Osteocyte (in vitro differentiated cells): ENCODE measurements at regions not wholly inside any gene's neighbourhood (a gene's known extent, or its start where the extent isn't known, plus 50 kb on each side); places are given as distances from the start of the nearest gene placed in this dataset.

ENCODE experiments used
- DNase-seq: peaks from one replicate; pipeline ENCODE4 v3.0.0; 2021; ENCODE audit warnings: mixed read lengths; ENCODE audit not compliant: unreplicated experiment; ENCODE audit errors: extremely low spot score
- H3K27ac Mint-ChIP-seq: one replicate; pipeline ENCODE4 v1.8.0; 2021; ENCODE audit warnings: mild to moderate bottlenecking, mixed read lengths; ENCODE audit not compliant: unreplicated experiment
- H3K27me3 Mint-ChIP-seq: one replicate; pipeline ENCODE4 v1.8.0; 2021; ENCODE audit warnings: mixed read lengths; ENCODE audit not compliant: unreplicated experiment
- H3K36me3 Mint-ChIP-seq: one replicate; pipeline ENCODE4 v1.8.0; 2021; ENCODE audit warnings: mixed read lengths; ENCODE audit not compliant: unreplicated experiment
- H3K4me1 Mint-ChIP-seq: one replicate; pipeline ENCODE4 v1.8.0; 2021; ENCODE audit warnings: mixed read lengths; ENCODE audit not compliant: unreplicated experiment
- H3K4me3 Mint-ChIP-seq: one replicate; pipeline ENCODE4 v1.8.0; 2021; ENCODE audit warnings: mild to moderate bottlenecking, moderate library complexity, mixed read lengths; ENCODE audit not compliant: unreplicated experiment
- H3K9me3 Mint-ChIP-seq: one replicate; pipeline ENCODE4 v1.8.0; 2021; ENCODE audit warnings: mixed read lengths; ENCODE audit not compliant: unreplicated experiment
- TF ChIP-seq, protein P1 (sequence below): fragments of 200-600 bp; sonication (generic); IDR thresholded peaks from 2 replicates; pipeline ENCODE4 v1.5.0; 2021; ENCODE audit warnings: antibody characterized with exemption, mild to moderate bottlenecking, moderate library complexity

DNA sequence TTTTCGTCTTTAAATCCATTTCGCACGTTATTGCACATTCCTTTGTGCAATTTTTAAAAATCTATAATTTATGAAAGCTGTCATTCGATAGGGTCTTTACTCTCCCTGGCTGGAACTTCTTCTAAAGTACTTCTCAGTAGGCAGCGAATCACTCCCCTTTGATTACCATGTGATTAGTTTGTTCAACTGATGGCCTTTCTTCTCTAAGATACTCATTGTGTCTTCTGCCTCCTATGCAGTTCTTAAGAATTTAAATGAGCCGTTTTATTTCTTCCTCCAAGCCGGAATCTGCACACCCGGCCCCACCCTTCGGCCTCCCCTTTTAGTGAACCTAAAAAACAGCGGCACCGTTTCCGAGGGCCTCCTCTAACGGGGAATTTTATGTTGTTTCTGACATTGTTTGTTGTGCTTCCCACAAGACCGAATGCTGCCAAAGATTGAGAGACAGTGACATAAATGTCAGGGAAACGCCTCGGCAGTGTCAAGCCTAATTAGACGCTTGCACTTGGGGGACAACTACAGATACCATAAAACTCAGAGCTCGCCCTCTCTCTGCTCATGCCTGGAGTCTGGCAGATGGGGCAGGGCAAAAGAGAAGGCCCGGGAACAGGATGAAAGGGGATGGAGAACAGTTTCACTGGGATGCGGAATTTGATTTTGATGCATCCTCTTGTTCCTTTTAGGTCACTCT, 255.3 kb downstream of the BCL11A start:
- Mint-ChIP-seq H3K36me3 (no peaks in the 10 kb centered on the region), H3K27ac (no peak overlapping the region), H3K4me1 (no peaks in the 10 kb centered on the region), H3K27me3 (peaks cover 8% of the 10 kb centered on the region), H3K9me3 (no peaks in the 10 kb centered on the region), H3K4me3 (no peak overlapping the region)
- TF ChIP-seq, protein P1, sequence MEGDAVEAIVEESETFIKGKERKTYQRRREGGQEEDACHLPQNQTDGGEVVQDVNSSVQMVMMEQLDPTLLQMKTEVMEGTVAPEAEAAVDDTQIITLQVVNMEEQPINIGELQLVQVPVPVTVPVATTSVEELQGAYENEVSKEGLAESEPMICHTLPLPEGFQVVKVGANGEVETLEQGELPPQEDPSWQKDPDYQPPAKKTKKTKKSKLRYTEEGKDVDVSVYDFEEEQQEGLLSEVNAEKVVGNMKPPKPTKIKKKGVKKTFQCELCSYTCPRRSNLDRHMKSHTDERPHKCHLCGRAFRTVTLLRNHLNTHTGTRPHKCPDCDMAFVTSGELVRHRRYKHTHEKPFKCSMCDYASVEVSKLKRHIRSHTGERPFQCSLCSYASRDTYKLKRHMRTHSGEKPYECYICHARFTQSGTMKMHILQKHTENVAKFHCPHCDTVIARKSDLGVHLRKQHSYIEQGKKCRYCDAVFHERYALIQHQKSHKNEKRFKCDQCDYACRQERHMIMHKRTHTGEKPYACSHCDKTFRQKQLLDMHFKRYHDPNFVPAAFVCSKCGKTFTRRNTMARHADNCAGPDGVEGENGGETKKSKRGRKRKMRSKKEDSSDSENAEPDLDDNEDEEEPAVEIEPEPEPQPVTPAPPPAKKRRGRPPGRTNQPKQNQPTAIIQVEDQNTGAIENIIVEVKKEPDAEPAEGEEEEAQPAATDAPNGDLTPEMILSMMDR = no peak
- DNase-seq = no peak

DNA sequence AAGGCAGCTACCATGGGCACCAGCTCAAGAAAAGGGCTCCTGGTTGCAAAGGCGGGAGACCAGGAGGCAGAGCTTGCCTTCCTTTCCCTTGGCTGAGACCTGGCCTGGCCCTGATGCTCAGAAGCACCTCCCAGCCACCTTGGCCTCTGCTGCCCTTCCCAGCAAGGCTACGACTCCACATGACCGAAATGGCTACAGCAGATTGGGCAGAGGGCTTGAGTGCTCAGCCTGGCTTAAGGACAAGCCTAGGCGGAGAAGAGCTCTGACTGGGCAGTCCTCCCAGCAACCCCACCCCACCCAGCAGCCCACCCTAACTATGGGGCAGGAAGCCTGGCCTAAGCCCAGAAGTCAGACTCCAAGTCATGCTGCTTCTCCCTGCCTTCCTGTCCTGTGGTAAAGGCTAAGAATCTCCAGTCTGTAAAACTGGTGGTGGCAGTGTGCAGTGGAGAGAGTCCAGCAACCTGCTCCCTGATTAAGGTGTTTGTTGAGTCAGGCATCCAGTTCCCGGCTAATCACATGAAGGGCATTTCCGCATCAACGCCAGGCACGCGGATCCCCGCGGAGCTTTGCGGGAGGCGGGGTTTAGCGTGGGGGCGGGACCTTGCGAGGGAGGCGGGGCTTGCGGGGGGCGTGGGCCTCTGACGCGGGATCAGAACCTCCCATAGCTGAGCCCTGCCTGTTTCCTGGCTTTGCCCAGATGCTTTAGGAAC, 256.0 kb downstream of the BCL11A start:
- no peak overlapping the region for H3K27ac Mint-ChIP-seq
- DNase-seq = no peak
- H3K9me3 Mint-ChIP-seq = no peaks in the 10 kb centered on the region
- H3K4me3 Mint-ChIP-seq = no peak overlapping the region
- no peaks in the 10 kb centered on the region for H3K4me1 Mint-ChIP-seq
- no peaks in the 10 kb centered on the region for H3K36me3 Mint-ChIP-seq
- TF ChIP-seq, protein P1 = no peak
- H3K27me3 Mint-ChIP-seq = peaks cover 7% of the 10 kb centered on the region

DNA sequence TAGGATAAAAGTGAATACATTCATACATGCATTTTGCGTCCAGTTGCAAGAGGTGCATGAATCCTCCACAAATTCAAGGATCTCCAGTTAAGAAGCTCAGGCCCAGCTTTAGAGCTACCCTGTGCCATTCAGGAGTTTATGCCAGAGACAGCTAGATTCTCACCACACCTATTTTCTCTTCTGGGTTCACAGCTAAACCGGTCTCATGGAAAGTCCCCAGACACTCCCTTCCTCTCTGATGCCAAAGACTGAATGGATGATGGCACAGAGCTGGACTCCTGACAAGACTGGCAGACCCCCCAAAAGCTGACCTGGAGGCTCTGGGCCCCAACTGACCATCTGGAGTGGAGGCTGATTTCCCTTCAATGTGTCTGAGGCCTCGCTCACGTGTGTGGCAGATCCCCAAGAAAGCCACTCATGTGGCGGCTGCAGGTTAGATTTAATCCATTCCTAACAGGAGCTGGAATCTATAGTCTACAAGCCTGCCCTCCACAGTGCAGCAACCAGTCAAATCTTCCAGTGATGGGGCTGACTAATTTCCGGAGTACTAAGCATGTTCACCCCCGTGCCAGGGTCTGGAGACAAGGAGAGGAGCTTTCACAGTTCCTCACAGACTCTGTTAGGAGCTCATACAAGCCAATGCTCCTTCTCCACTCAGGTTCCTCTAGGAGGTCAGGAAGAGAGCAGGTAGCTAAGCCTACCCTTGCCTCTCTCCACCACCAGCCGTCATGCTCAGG, 257.1 kb downstream of the BCL11A start:
- no peak for DNase-seq
- no peak overlapping the region for H3K27ac Mint-ChIP-seq
- TF ChIP-seq, protein P1 = no peak
- H3K4me3 Mint-ChIP-seq = no peak overlapping the region
- no peaks in the 10 kb centered on the region for H3K9me3 Mint-ChIP-seq
- no peaks in the 10 kb centered on the region for H3K36me3 Mint-ChIP-seq
- H3K27me3 Mint-ChIP-seq = peaks cover 9% of the 10 kb centered on the region
- H3K4me1 Mint-ChIP-seq = no peaks in the 10 kb centered on the region

DNA sequence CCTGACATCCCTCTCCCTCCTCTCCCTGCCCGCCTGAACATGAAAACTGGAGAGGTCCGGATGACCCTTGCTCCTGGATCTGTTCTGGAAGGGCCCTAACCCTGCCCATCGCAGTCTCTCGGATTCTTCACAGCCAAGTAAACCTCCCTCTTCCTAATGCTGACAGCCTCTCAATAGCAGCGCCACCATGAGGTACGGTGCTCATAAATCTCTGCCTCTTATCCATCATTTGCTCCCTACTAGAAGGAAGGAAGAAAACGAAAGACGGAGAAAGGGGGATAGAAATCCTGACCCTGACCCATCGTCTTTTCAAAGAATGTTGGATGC, 257.9 kb downstream of the BCL11A start:
- Mint-ChIP-seq H3K4me3 (no peak overlapping the region), H3K27ac (no peak overlapping the region), H3K9me3 (no peaks in the 10 kb centered on the region), H3K4me1 (no peaks in the 10 kb centered on the region), H3K36me3 (no peaks in the 10 kb centered on the region), H3K27me3 (peaks cover 12% of the 10 kb centered on the region)
- DNase-seq = no peak
- TF ChIP-seq, protein P1 = no peak
